ENCODE measurements at regions not wholly inside any gene's neighbourhood (a gene's known extent, or its start where the extent isn't known, plus 50 kb on each side); places are given as distances from the start of the nearest gene placed in this dataset.

DNA sequence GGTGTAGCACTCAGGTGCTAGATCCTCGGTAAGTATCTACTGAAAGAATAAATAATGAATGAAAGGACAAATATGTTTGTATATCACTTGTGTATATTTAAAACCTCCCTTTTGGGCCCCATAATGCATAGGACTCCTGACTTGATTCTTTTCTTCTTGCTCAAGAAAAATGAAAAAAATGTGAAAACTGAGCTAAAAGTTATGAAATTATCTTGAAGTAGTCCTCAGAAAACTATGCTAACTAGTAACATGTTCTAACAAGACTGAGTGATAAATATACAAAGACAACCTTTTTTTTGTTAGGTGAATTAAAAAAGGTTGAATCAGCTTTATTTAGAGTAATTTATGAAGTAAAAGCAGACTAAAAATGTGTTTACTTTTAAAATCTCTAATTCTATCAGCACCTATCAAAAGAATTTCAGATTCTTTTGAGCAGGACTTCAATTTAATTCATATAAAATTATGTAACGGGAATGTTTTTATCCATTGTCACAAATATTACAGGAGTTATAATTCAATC, 247.8 kb upstream of the JAG1 start:
- DNase-seq (ENCODE audit: low spot score): no peak

DNA sequence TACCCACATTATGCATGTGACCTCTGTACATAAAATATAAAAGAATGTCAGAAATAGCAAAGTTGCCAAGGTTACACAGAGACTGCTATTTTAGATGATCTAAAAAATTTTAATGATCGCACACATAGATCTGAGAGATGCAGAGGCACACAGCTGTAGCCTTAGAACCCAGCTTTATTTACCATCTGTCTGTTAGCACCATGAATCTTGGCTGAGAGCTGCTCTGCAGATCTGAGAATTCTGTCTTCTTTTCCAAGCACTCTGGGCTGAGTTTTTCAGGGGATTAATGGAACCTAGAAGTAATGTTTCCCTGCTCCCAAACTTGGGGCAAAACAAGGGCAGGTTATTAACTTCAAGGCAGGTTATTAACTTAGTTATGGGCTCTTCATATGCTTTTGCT, 248.7 kb upstream of the JAG1 start:
- DNase-seq (ENCODE audit: low spot score): no peak

DNA sequence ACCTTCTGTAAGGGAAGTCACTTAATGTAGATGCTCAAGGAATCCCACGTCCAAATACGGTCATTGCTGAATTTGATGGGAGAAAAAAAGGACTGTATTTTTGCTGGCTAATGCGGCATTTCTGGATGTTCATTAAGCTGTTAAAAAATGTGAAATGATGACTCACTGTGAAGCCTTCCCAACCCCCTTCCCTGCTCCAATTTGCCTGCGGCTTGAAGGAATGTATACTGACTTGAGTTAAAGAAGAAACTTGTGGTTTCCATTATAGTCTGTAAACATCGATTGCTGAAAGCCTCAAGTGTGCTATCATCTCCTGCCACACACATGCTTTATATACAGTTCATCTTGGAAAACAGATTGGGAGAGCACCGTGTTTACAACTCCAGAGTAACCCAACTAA, 249.1 kb upstream of the JAG1 start:
- peak; percentile 11 for DNase-seq (ENCODE audit: low spot score)

DNA sequence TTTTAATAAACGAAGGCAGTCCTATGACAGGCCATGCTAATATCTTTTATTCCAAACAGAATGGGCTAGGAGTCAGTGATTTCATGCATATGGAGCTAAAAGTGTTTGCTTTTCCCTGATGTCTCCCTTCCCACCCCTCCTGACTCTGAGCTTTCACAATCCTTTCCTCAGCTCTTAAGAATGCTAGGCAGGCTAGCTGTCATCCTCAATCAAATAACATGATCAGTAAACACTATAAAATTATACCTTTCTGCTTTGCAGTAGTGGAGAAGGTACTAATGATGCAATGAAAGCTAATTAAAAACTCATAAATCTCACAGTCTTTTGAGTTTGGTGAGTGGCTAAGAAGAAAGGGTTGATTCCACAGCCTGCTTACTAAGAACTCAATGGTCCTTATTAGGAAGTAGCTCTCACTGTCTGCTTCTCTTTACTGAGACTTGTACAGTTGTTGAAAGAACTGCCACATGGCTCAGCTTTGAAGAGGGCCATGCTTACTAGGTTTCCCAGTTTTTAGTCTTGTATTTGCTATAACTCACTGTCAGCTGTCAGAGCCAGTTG, 250.9 kb upstream of the JAG1 start:
- DNase-seq (ENCODE audit: low spot score): no peak

DNA sequence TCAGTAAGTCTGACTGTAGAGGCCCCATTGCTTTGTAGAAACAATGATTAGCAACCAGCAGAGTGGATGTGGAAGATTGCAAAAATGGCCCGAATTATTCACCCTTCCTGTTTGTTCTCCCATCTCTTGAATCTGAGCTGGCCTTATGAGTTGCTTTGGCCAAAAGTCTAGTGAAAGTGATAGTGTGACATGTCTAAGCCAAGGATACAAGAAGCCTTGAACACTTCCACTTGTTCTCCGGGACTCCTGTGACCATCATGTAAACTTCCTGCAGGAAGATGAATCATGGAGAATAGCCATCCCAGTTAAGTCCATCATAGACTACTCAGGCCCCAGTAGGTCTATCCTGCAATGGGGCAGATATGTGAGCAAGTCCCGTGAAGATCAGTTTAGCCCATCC, 252.0 kb upstream of the JAG1 start:
- no peak for DNase-seq (ENCODE audit: low spot score)

DNA sequence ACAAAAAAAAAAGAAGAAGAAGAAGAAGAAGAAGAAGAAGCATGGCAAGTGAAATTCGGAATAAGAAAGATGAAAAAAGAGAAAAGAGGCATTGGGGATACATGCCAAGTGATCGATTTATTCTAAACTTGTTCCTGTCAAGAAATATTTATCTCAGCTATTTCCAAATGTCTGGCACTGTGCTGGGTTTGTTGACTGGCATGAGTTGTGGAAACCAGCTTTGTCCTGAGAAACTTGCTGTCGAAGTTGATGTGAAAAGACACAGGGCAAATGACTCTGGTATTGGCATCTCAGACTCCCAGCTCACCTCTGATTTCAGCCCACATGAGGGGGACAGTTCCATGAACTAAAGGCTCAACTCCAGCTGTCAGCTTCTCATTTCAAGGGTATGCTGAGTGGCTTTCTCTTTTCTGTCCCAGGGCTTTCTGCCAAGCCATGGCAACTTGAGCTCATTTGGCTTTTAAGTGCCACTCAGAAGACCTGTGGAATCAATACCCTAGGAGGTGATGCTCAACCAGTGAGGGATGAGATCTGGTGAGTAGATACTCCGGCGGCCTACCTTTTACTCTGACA, 253.3 kb upstream of the JAG1 start:
- no peak for DNase-seq (ENCODE audit: low spot score)

DNA sequence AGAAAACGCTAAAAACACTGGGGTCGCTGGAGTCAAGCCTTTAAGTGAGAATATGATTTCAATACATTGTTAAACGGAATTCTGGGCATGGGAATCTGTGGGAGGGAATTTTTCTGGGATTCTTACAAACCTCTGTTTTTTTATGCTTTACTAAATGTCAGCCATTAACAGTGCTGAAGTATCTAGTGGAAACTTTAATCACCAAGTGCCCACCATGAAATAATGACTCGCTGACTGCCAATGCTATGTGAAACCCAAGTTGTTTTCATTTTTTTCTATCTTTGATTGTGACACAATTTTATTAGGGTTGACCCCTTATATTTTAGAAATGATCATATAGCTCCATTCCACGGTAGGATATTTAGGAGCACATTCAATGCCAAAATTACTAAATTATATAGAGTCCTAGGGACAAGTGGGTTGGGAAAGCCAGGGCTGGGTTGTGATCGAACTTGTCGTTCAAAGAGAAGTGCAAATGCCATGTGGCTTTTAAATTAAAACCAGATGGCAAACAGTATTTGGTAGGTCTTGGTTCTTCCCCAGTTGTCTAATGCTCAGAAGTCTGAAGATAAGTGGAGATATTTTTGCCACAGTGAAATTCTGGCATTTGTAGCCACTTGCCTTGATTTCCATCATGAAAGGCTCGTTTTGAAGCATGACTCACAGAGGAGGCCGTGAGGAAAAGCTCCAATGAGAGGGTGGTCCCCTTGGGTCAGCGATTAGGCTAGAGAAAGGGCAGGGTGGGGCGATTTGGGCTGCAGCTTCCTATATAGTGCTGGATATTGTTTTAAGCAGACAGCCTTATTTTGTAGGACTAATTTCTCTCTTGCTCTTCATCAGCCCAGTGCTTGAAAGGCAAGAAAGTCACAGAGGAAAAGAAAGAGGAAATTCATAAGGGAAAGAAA, 254.4 kb upstream of the JAG1 start:
- DNase-seq (ENCODE audit: low spot score): no peak

DNA sequence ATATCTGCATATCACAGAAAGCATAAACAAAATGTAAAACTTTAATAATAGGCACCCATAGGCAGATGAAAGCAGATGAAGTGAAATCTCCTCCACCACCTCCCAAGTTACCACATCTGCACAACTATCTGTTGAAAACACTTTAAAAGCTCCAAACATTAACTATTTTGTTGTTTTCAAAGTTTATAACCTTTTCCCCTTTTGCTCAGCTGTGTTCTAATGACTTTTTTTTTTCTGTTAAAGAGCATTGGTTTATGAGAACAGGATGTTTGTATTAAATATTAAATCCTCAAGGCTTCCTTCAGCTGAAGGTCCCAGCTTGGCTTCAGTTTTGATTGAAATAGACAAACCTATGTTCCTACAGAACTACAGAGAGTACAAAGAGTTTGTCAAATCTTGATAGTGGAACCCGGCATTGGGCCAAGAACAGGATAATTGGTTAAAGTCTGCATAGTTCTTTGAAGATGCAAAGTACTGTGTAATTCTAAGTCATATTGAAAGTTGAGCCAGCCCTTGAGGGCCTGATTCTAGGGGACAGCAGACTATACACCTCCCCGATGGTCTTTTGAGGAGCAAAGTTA, 255.1 kb upstream of the JAG1 start:
- DNase-seq (ENCODE audit: low spot score): no peak

DNA sequence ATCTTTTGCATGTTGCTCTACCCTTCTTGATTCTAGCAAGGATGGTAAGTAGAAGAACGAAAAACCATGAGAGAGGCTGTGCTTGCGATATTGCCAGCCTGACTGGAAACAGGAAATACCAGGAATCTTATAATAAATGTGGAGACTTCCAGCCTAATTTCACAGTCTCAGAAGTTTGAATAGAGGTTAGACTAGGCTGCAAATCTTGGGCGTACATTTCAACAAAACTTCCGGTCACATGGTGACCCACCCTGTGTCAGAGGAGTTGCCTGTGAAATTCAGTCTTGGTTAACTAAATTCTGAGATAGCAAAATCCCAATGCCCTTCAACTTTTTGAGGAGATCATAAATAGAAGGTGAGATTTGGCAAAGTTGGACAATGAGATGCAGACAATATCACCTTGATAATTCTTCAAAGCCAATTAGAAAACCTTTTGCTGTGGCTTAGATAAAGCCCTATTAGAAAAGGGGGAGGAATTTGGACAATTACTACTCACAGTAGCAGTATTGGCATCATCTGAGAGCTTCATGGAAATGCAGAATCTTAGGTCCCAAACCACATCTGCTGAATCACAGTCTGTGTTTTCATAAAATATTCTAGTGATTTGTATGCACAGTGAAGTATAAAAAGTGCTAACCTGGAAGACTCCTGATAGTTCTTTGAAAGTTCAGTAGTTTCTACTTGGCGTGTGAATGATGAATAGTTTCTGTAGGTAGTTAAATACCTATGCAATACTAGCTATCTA, 262.0 kb upstream of the JAG1 start:
- DNase-seq (ENCODE audit: low spot score): no peak

DNA sequence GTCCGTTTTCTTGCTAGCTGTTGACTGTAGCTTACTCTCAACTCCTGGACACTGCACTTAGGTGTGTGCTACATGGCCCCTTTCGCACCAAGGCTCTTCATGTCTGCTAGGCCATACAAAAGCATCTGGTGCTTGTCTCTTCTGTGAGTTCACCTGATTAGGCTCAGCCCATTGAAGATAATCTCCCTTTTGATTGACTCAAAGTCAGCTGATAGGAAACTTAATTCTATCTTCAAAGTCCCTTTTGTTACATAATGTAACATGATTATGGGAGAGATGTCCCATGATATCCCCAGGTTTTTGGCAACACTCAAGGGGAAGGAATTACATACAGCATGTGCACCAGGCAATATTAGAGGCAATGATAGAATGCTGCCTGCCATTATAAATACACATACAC, 263.0 kb upstream of the JAG1 start:
- DNase-seq (ENCODE audit: low spot score): no peak

DNA sequence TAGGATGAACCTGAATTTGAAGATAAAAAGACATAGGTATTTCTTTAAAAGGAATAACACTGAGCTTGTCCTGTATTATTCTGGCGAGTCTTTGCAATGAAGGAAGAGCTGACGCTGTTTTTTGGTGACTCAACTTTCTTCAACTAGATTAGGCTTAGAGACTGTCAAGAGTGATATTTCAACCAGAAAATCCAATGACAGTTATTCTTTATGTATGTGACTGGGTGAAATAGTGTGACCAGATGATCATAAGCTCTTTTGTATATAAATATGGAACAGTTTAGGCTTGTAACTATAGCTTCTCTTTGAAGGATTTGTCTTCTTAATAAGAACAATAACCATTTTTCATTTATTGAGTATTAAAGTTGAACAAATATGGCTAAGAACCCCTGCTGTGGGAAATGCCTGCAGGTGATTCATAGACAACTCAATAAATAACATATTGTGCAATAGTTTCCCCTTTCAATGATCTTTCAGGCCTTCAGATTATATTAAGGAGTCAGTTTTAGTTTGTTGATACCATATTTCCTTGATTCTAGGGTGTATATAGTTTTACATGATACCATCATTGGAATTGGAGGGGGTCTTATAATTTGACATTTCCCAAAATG, 265.6 kb upstream of the JAG1 start:
- DNase-seq (ENCODE audit: low spot score): no peak

DNA sequence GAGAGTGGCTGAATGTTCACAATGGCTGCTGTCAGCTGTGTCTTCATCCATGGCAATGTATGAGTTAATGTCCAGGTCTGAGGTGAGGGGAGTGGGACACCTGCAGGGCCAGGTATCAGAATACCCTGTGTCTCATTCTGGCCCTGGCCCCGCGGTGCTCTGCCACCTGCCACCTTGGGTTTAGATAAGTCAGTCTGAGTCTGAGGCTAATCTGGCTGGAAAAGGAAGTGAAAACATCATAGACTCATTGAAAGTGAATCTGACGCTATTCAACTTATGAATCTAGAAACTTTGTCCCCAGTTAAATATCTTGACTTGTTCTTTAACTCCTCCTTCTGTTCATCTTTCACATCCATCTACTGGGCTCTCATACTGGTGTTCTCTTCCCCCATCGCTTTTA, 267.1 kb upstream of the JAG1 start:
- no peak for DNase-seq (ENCODE audit: low spot score)

DNA sequence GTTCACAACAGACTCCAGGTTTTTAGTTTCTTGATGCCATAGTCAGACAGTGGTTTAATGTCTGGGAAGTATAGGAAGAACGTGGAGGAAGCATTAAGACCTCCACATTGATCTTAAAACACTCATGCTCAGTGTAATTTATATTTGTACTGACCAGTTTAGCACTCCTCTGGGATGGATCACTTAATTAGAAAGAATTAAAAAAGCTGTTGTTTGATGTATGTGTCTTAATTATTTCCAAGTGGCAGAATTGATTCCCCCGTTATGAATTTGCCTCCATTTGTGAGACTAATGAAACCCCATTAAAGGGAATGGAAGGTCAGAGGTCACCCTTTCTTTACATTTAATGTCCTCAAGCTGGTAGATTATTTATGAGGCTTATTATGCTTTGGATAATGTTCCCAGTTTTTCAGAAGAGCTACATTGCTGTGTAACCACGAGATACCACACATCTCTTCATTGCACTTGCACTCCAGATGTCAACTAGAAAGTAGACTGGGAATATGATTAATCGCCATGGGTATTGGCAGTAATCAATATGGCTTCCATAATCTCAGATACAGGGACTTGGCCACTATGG, 270.0 kb upstream of the JAG1 start:
- no peak for DNase-seq (ENCODE audit: low spot score)

DNA sequence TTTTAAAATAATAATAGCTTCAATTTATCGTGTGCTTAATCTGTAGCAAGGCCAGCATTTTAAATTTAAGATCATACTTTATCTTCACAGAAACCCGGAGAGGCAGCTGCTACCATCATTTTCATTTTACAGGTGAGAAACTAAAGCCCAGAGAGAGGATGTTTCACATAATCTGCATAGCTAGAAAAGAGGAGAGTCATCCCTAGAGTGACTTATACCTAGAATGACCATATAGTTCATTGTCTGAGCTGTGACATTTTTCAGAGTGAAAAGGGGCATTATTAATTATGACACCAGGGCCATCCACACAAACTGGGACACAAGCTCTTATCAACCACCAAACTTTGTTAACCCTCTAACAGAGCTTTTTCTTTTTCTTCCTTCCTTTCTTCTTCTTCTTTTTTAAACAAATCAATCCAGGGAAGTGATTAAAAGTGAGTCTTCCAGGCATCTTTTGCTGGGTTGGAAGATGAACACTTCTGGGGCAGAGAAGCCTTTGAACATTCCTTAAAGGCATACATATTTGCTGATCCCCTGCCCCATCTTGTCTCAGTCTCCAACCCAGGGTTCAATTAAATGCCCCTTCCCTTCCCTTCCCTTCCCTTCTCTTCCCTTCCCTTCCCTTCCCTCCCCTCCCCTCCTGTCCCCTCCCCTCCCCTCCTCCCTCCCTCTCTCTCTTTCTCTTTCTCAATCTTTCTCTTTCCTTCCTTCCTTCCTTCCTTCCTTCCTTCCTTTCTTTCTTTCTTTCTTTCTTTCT, 272.5 kb upstream of the JAG1 start:
- no peak for DNase-seq (ENCODE audit: low spot score)

DNA sequence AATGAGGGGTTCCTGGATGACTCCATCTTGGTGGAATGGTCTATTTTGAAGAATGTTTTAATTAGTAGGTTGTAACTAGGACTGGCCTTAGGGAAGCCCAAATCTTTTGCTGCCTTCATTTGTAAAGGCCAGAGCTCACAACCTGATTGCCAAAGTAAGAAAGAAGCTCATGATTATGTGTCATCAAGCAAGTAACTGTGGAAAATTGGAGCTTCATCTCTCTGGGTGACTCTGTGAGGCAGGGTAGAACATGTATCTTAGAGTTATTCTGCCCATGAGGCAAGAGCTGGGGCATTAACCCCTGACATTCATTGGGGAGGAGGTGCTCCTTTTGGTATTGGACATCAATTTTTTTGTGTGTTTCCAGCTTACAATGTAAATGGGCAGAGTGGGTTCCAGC, 273.9 kb upstream of the JAG1 start:
- no peak for DNase-seq (ENCODE audit: low spot score)

DNA sequence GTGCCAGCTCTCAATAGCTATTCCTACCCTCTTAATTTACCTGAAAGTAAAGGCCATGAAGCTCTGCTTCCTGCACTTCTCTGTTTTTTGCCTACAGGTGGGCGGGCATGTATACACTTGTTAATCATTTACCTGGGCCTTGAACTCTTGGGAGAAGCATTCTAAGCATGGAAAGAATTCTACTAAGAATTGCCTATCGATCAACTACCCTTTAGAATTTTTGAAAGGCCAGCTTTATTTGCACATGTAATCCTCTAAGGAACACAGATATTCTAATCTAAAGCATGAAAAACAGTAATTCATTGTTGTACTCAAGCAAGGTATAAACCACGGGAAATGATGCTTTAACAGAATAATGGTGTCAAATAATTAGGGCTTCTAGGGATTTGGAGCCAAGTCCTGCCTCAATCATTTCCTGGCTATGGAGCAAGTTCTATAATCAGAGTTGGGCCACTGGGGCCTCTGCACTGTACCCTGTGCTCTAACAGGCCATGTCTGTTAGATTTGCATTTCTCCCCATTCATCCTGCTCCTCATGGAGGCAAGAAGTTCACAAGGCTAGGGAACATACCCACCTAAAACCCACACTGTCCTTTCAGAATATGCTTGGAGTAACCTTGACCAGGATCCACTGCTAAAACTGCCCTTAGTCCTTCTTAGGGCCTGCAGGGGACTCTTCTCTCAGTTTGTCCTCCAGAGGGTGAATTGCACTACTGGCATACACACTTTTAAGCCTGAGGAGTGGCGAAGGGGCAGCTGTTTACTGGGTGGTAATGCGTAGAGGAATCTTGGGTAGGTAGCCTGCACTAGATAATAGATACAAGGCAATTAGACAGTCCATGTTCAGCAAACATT, 276.4 kb upstream of the JAG1 start:
- no peak for DNase-seq (ENCODE audit: low spot score)

DNA sequence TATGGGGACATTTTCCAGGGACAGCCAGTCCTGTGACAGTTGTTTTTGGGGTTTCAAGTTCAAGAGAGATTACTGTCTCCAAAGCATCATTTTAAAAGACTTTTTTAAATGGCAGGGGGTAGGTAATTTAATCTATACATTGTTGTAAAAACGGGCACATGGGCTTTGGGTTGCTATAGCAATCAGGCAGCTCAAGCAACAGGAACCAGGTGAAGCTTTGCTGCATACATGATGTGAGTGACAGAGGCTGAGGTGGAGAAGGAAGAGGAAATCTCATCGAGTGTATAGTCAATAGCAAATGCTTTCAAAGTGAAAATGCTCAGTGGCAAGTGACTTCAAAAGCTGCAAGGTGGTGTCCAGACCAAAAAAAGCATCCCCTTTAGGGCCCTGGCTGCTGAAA, 277.4 kb upstream of the JAG1 start:
- no peak for DNase-seq (ENCODE audit: low spot score)

DNA sequence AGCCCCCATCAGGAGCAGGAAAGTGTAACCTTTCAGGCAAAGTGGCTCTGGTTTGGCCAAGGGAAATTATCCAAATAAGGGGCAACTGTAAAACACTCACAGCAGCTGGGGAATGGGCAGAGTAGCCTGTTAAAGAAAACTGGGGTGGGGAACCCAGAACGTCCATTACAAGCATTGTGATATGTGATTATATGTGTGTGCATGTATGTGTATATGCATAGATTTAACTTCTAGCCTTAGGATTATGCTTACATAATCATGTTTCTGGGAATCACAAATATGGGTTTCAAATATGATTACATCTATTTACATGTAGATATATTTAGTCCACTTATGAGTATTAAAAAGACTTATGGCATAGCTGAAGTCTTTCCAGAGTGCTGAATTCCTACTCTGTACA, 278.1 kb upstream of the JAG1 start:
- no peak for DNase-seq (ENCODE audit: low spot score)

DNA sequence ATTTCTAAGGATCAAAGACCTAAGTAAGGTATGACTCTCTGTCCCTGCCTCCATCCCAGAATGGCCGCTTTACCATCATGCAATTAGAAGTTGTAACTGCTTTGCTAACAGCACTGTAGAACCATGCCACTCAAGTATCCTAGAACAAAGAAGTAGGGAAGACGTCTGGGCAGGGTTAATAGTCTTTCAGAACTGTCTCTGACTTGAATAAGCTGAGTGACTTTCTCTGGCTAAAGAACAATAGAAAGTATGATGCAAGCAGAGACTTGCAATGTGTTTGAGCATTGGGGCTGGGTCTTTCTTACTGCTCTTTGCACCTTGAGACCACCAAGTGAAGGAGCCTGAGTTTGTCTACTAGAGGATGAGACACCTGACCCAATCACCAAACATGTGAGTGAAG, 279.6 kb upstream of the JAG1 start:
- no peak for DNase-seq (ENCODE audit: low spot score)

All from SW480 (cell line).